K562 (cell line): ENCODE measurements at regions not wholly inside any gene's neighbourhood (a gene's known extent, or its start where the extent isn't known, plus 50 kb on each side); places are given as distances from the start of the nearest gene placed in this dataset.

Experiments used
- ATAC-seq: fragments of 200-7000 bp; cut with Tn5 transposase; 3 replicates; pipeline ENCODE4 v1.9.1; 2020; ENCODE audit warnings: moderate library complexity
- BruUV-seq: library from RNA; stranded (reverse); fragments of 400-500 nt; replicated peaks from 2 replicates; lab custom pipeline; 2021; lab: Mats Ljungman, UMichigan
- CTCF ChIA-PET: fragments of 300-600 bp; formaldehyde crosslinking; extraction: SDS; loops from one replicate; lab custom pipeline; 2021; ENCODE audit warnings: low intra/inter-chr PET ratio; lab: Yijun Ruan, JAX
- POLR2A ChIA-PET: fragments of 300-600, 350-650 bp; sonication (Branson Sonifier 250); formaldehyde crosslinking; extraction: SDS; loops from one replicate; lab custom pipeline; 2021; ENCODE audit warnings: antibody characterized with exemption, inconsistent platforms; lab: Yijun Ruan, JAX
- DNase-seq, 4 experiments: peaks; one replicate each; pipeline versions ENCODE4 v3.0.0 to v3.0.0-alpha.2; 2011 to 2018; ENCODE audit warnings: low spot score in 3 of 4, mixed read lengths in 3 of 4; ENCODE audit errors: extremely low read depth in 1 of 4
- FAIRE-seq: peaks from 2 replicates; lab custom pipeline; 2011; peaks lifted over from hg19 to GRCh38; lab: Jason Lieb, UNC
- H2AFZ ChIP-seq: 2 replicates; pipeline ENCODE4 v1.6.0; 2011; ENCODE audit warnings: low read depth, low read length, control low read depth, inconsistent platforms
- H3K27ac ChIP-seq: fragments of 200-600 bp; 3 replicates; pipeline ENCODE4 v1.8.0; 2011; ENCODE audit warnings: low read depth, mild to moderate bottlenecking, control low read depth, inconsistent platforms, low read length, moderate library complexity, mixed read lengths; ENCODE audit errors: extremely low read depth
- H3K27me3 ChIP-seq, 2 experiments: fragments of 300-600 bp in 1 of 2; 2 replicates in 1 of 2; 3 replicates in 1 of 2; pipeline versions ENCODE4 v1.6.0 to v1.8.0; 2011; ENCODE audit warnings: inconsistent platforms in 2 of 2, low read length in 2 of 2, mild to moderate bottlenecking in 1 of 2, mixed read lengths in 1 of 2, moderate library complexity in 1 of 2; ENCODE audit not compliant: control insufficient read depth in 2 of 2, insufficient read depth in 2 of 2
- H3K36me3 ChIP-seq: fragments of 300-600 bp; 3 replicates; pipeline ENCODE4 v1.8.0; 2011; ENCODE audit warnings: mild to moderate bottlenecking, low read length, inconsistent platforms; ENCODE audit not compliant: control insufficient read depth, insufficient read depth
- H3K4me1 ChIP-seq, 2 experiments: fragments of 200-600 bp in 1 of 2; replicated peaks in 1 of 2; 2 replicates in 1 of 2; 3 replicates in 1 of 2; pipeline versions ENCODE4 v1.5.1 to v1.8.0; 2011; ENCODE audit warnings: inconsistent platforms in 2 of 2, low read length in 2 of 2, mild to moderate bottlenecking in 1 of 2, mixed read lengths in 1 of 2, moderate library complexity in 1 of 2; ENCODE audit not compliant: control insufficient read depth in 2 of 2, insufficient read depth in 2 of 2
- H3K4me2 ChIP-seq: 2 replicates; pipeline ENCODE4 v1.6.1; 2011; ENCODE audit warnings: low read length, control low read depth, inconsistent platforms, mixed read lengths; ENCODE audit not compliant: insufficient read depth
- H3K4me3 ChIP-seq: fragments of 200-600 bp; sonication (generic), shearing (Covaris generic); 2 replicates; pipeline ENCODE4 v1.5.1; 2016; ENCODE audit warnings: control low read depth, inconsistent platforms
- H3K79me2 ChIP-seq: fragments of 200-600 bp; 3 replicates; pipeline ENCODE4 v1.8.0; 2011; ENCODE audit warnings: low read length, inconsistent platforms; ENCODE audit not compliant: control insufficient read depth, insufficient read depth
- H3K9ac ChIP-seq, 2 experiments: 2 replicates each; pipeline versions ENCODE4 v1.6.0 to v1.6.1; 2011; ENCODE audit warnings: low read depth in 2 of 2, low read length in 2 of 2, control low read depth in 1 of 2, inconsistent platforms in 1 of 2, mild to moderate bottlenecking in 1 of 2, mixed read lengths in 1 of 2; ENCODE audit not compliant: insufficient read depth in 1 of 2
- H3K9me1 ChIP-seq: one replicate; pipeline ENCODE4 v1.6.0; 2011; ENCODE audit warnings: inconsistent platforms, mild to moderate bottlenecking, low read length, moderate library complexity; ENCODE audit not compliant: control insufficient read depth, insufficient read depth
- H3K9me3 ChIP-seq: replicated peaks from 2 replicates; pipeline ENCODE4 v1.5.1; 2011; ENCODE audit warnings: low read depth, low read length, inconsistent platforms; ENCODE audit not compliant: control insufficient read depth, insufficient read depth
- H4K20me1 ChIP-seq: replicated peaks from 2 replicates; pipeline ENCODE4 v1.6.1; 2011; ENCODE audit warnings: low read length, inconsistent platforms, mixed read lengths; ENCODE audit not compliant: control insufficient read depth, insufficient read depth
- HMG20B ChIP-seq: fragments of 250-450 bp; sonication (Bioruptor Pico); IDR thresholded peaks from 2 replicates; pipeline ENCODE4 v1.5.0; 2021; ENCODE audit warnings: mild to moderate bottlenecking
- KLF16 ChIP-seq: IDR thresholded peaks from 2 replicates; pipeline ENCODE4 v1.6.1; 2016; ENCODE audit warnings: antibody characterized with exemption
- MTA3 ChIP-seq: fragments of 450-650 bp; formaldehyde crosslinking; IDR thresholded peaks from 2 replicates; pipeline ENCODE4 v1.6.1; 2017; ENCODE audit warnings: mild to moderate bottlenecking, borderline replicate concordance
- PBX2 ChIP-seq, 2 experiments: IDR thresholded peaks in 1 of 2; conservative IDR thresholded peaks in 1 of 2; 2 replicates each; pipeline ENCODE4 v1.6.1; 2016; ENCODE audit warnings: low read depth in 2 of 2, mild to moderate bottlenecking in 1 of 2, missing compliant biosample characterization in 1 of 2, missing genetic modification characterization in 1 of 2, moderate library complexity in 1 of 2
- PYGO2 ChIP-seq: fragments of 450-650 bp; IDR thresholded peaks from 2 replicates; pipeline ENCODE4 v1.6.1; 2016; ENCODE audit warnings: mild to moderate bottlenecking, missing genetic modification characterization, moderate library complexity, missing compliant biosample characterization
- TAF9B ChIP-seq: fragments of 450-650 bp; IDR thresholded peaks from 2 replicates; pipeline ENCODE4 v1.6.1; 2018; ENCODE audit warnings: mild to moderate bottlenecking; ENCODE audit not compliant: partially characterized antibody
- ZNF217 ChIP-seq: sonication (generic); formaldehyde crosslinking; IDR thresholded peaks from 2 replicates; pipeline ENCODE4 v1.8.0; 2022; ENCODE audit warnings: mild to moderate bottlenecking, missing genetic modification reagents
- ZNF586 ChIP-seq: fragments of 450-650 bp; formaldehyde crosslinking; conservative IDR thresholded peaks from 2 replicates; pipeline ENCODE4 v1.4.0; 2020; ENCODE audit warnings: mild to moderate bottlenecking, moderate library complexity
- WGBS: fragments of 100-300 bp; shearing (Covaris generic); methylation state at CpG from one replicate; pipeline ENCODE4 v1.1.6; 2016; ENCODE audit warnings: low coverage, mixed read lengths; ENCODE audit not compliant: insufficient coverage; ENCODE audit errors: missing lambda C conversion rate; 5-methylcytosine and 5-hydroxymethylcytosine counted together
- in situ Hi-C: fragments of 300-500 bp; cut with MboI; formaldehyde crosslinking; loops from 4 replicates; pipeline ENCODE4 v1.15.0; 2018; ENCODE audit warnings: inconsistent platforms, mixed read lengths
- intact Hi-C: fragments of 100-400 bp; cut with micrococcal nuclease; formaldehyde crosslinking; loops from 2 replicates; pipeline ENCODE4 v1.14.2; 2022
- TF ChIP-seq, protein P1 (sequence below): fragments of 250-450 bp; sonication (Bioruptor Pico); IDR thresholded peaks from 2 replicates; pipeline ENCODE4 v1.8.0; 2021; ENCODE audit warnings: moderate library complexity, mild to moderate bottlenecking, inconsistent platforms

- no peak for TF ChIP-seq ZNF217 (CRISPR knock-in tag)
Measured at GRCh38 chr2:5042666-5043440, 649.3 kb upstream of the SOX11 start (continued).

DNA sequence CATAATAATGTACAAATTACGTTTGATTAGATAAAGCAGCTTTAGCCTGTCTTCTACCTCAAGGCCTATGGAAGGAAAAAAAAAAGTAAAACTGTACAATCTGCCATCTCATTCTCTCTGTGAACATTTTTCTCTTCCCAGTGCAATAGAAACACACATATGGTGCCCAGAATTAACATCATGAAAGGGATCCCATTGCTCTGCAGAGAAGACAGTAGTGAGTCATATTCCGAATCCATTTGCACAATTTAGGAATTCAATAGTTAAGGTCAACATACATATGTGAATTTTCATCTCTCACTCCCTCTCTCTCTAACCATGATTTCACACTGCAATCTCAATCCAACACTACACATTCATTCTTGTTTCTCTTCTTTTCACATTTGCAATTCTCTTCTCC lies 640.9 kb upstream of the SOX11 start:
- FAIRE-seq: no peak
- H3K36me3 ChIP-seq: no peaks in the 10 kb centered on the region
- no peak for DNase-seq
- POLR2A ChIA-PET: no interaction called here
- TF ChIP-seq, protein P1, sequence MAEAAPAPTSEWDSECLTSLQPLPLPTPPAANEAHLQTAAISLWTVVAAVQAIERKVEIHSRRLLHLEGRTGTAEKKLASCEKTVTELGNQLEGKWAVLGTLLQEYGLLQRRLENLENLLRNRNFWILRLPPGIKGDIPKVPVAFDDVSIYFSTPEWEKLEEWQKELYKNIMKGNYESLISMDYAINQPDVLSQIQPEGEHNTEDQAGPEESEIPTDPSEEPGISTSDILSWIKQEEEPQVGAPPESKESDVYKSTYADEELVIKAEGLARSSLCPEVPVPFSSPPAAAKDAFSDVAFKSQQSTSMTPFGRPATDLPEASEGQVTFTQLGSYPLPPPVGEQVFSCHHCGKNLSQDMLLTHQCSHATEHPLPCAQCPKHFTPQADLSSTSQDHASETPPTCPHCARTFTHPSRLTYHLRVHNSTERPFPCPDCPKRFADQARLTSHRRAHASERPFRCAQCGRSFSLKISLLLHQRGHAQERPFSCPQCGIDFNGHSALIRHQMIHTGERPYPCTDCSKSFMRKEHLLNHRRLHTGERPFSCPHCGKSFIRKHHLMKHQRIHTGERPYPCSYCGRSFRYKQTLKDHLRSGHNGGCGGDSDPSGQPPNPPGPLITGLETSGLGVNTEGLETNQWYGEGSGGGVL: no peak
- no peak for TF ChIP-seq PBX2 (CRISPR knock-in tag; IDR thresholded peaks at IDR 0.05; ENCODE audit: low read depth)
- no peak for TF ChIP-seq PBX2 (tag; conservative IDR thresholded peaks at IDR 0.05; ENCODE audit: low read depth)
- no peak for TF ChIP-seq PYGO2 (tag)
- TF ChIP-seq MTA3: no peak
- TF ChIP-seq HMG20B (CRISPR knock-in tag): no peak
- TF ChIP-seq KLF16: no peak
- no peak for TF ChIP-seq ZNF586 (CRISPR knock-in tag)
- TF ChIP-seq TAF9B: no peak
- TF ChIP-seq, all 486 proteins: peak for 0
- ATAC-seq: no peak
- H3K79me2 ChIP-seq: no peaks in the 10 kb centered on the region
- H3K27me3 ChIP-seq: no peaks in the 10 kb centered on the region
- H3K4me2 ChIP-seq: no peak overlapping the region
- no peak overlapping the region for H3K27ac ChIP-seq
- 0% methylated on average over 2 of the region's 2 CpGs for WGBS
- H3K9me1 ChIP-seq: no peaks in the 10 kb centered on the region
- no TSS peak for BruUV-seq
- intact Hi-C loops: no loop called here
- H3K4me3 ChIP-seq: no peak overlapping the region
- H3K4me1 ChIP-seq: no peaks in the 10 kb centered on the region
- H4K20me1 ChIP-seq: no peaks in the 10 kb centered on the region
- in situ Hi-C loops: no loop called here
- no peak overlapping the region for H2AFZ ChIP-seq
- no peaks in the 10 kb centered on the region for H3K9me3 ChIP-seq
- H3K9ac ChIP-seq: no peak overlapping the region
- CTCF ChIA-PET: no interaction called here
